ENCODE measurements at regions not wholly inside any gene's neighbourhood (a gene's known extent, or its start where the extent isn't known, plus 50 kb on each side); places are given as distances from the start of the nearest gene placed in this dataset.

GRCh38 chr18:42326752-42327151, 371.7 kb downstream of the PIK3C3 start:
- H2BK15ac ChIP-seq (ENCODE audit: low read length): no peak overlapping the region
- WGBS, 2 donors (ENCODE audit: extremely low coverage in 2 of 2, insufficient read length in 2 of 2, insufficient replicate concordance in 1 of 2): no CpG with 5 or more reads among the region's 1 CpG
- H3K27ac ChIP-seq (replicated peaks; ENCODE audit: low read length): no peak overlapping the region
- H3K4me2 ChIP-seq (ENCODE audit: insufficient read depth, low read length, poor library complexity, severe bottlenecking): no peak overlapping the region
- no peak overlapping the region for H3K4ac ChIP-seq (ENCODE audit: low read length)
- H3K18ac ChIP-seq (ENCODE audit: low read length): no peak overlapping the region
- H3K27me3 ChIP-seq (ENCODE audit: control insufficient read depth in 3 of 3, insufficient read depth in 3 of 3, low read depth in 1 of 3, low read length in 3 of 3): no peaks in the 10 kb centered on the region
- H2BK12ac ChIP-seq (ENCODE audit: low read length): no peak overlapping the region
- no peak for DNase-seq (ENCODE audit: low spot score)
- H2AK5ac ChIP-seq (ENCODE audit: low read depth, low read length): no peak overlapping the region
- H3K9me3 ChIP-seq (replicated peaks in 1 of 2; ENCODE audit: control insufficient read depth in 2 of 2, insufficient read depth in 1 of 2, low read depth in 1 of 2, low read length in 2 of 2): no peaks in the 10 kb centered on the region
- no peak overlapping the region for H3K23ac ChIP-seq (ENCODE audit: low read depth, low read length, poor library complexity)
- H2AFZ ChIP-seq (ENCODE audit: low read length): no peak overlapping the region
- no peak overlapping the region for H4K91ac ChIP-seq (ENCODE audit: low read depth, low read length, poor library complexity)
- H3K4me3 ChIP-seq (ENCODE audit: low read length in 2 of 2): no peak overlapping the region
- H3K9ac ChIP-seq (ENCODE audit: low read depth, low read length, poor library complexity): no peak overlapping the region
- no peak overlapping the region for H2BK120ac ChIP-seq (ENCODE audit: low read depth, low read length)
- H3K14ac ChIP-seq (ENCODE audit: low read length): no peak overlapping the region
- H3K36me3 ChIP-seq (replicated peaks in 1 of 2; ENCODE audit: control insufficient read depth in 2 of 2, insufficient read depth in 2 of 2, low read length in 2 of 2): no peaks in the 10 kb centered on the region
- H4K8ac ChIP-seq (ENCODE audit: low read depth, low read length): no peak overlapping the region
- no peaks in the 10 kb centered on the region for H3K4me1 ChIP-seq (ENCODE audit: control insufficient read depth in 2 of 2, insufficient read depth in 1 of 2, low read depth in 1 of 2, low read length in 2 of 2)
- H3K79me1 ChIP-seq (ENCODE audit: low read depth, low read length): no peaks in the 10 kb centered on the region
- H2BK5ac ChIP-seq (ENCODE audit: low read length): no peak overlapping the region

GRCh38 chr18:42328931-42329330, 373.9 kb downstream of the PIK3C3 start:
- no peak overlapping the region for H3K14ac ChIP-seq (ENCODE audit: low read length)
- H3K27me3 ChIP-seq (ENCODE audit: control insufficient read depth in 3 of 3, insufficient read depth in 3 of 3, low read depth in 1 of 3, low read length in 3 of 3): no peaks in the 10 kb centered on the region
- no peak overlapping the region for H2AK5ac ChIP-seq (ENCODE audit: low read depth, low read length)
- H3K18ac ChIP-seq (ENCODE audit: low read length): no peak overlapping the region
- no peaks in the 10 kb centered on the region for H3K9me3 ChIP-seq (replicated peaks in 1 of 2; ENCODE audit: control insufficient read depth in 2 of 2, insufficient read depth in 1 of 2, low read depth in 1 of 2, low read length in 2 of 2)
- H2BK15ac ChIP-seq (ENCODE audit: low read length): no peak overlapping the region
- H3K27ac ChIP-seq (replicated peaks; ENCODE audit: low read length): no peak overlapping the region
- no peak overlapping the region for H3K4me3 ChIP-seq (ENCODE audit: low read length in 2 of 2)
- no peak overlapping the region for H2AFZ ChIP-seq (ENCODE audit: low read length)
- H2BK5ac ChIP-seq (ENCODE audit: low read length): no peak overlapping the region
- no peak overlapping the region for H2BK12ac ChIP-seq (ENCODE audit: low read length)
- DNase-seq (ENCODE audit: low spot score): no peak
- no peaks in the 10 kb centered on the region for H3K4me1 ChIP-seq (ENCODE audit: control insufficient read depth in 2 of 2, insufficient read depth in 1 of 2, low read depth in 1 of 2, low read length in 2 of 2)
- H4K91ac ChIP-seq (ENCODE audit: low read depth, low read length, poor library complexity): no peak overlapping the region
- H3K79me1 ChIP-seq (ENCODE audit: low read depth, low read length): no peaks in the 10 kb centered on the region
- no peak overlapping the region for H2BK120ac ChIP-seq (ENCODE audit: low read depth, low read length)
- no peak overlapping the region for H3K9ac ChIP-seq (ENCODE audit: low read depth, low read length, poor library complexity)
- no peak overlapping the region for H3K4ac ChIP-seq (ENCODE audit: low read length)
- WGBS, 2 donors (ENCODE audit: extremely low coverage in 2 of 2, insufficient read length in 2 of 2, insufficient replicate concordance in 1 of 2): no CpG with 5 or more reads among the region's 1 CpG
- no peak overlapping the region for H3K4me2 ChIP-seq (ENCODE audit: insufficient read depth, low read length, poor library complexity, severe bottlenecking)
- H3K23ac ChIP-seq (ENCODE audit: low read depth, low read length, poor library complexity): no peak overlapping the region
- H4K8ac ChIP-seq (ENCODE audit: low read depth, low read length): no peak overlapping the region
- H3K36me3 ChIP-seq (replicated peaks in 1 of 2; ENCODE audit: control insufficient read depth in 2 of 2, insufficient read depth in 2 of 2, low read length in 2 of 2): no peaks in the 10 kb centered on the region

GRCh38 chr18:42330296-42330695, 375.3 kb downstream of the PIK3C3 start:
- WGBS, 2 donors (ENCODE audit: extremely low coverage in 2 of 2, insufficient read length in 2 of 2, insufficient replicate concordance in 1 of 2): 100% methylated on average over 1 of the region's 3 CpGs; no CpG with 5 or more reads in 1 of the 2 donors

GRCh38 chr18:42333558-42333957, 378.5 kb downstream of the PIK3C3 start:
- H2AK5ac ChIP-seq (ENCODE audit: low read depth, low read length): no peak overlapping the region
- H2BK12ac ChIP-seq (ENCODE audit: low read length): no peak overlapping the region
- peaks cover 2 to 8% of the 10 kb centered on the region in 2 donors for H3K9me3 ChIP-seq (replicated peaks in 1 of 2; ENCODE audit: control insufficient read depth in 2 of 2, insufficient read depth in 1 of 2, low read depth in 1 of 2, low read length in 2 of 2)
- no peak overlapping the region for H3K9ac ChIP-seq (ENCODE audit: low read depth, low read length, poor library complexity)
- no peaks in the 10 kb centered on the region for H3K79me1 ChIP-seq (ENCODE audit: low read depth, low read length)
- H2BK5ac ChIP-seq (ENCODE audit: low read length): no peak overlapping the region
- no CpG with 5 or more reads among the region's 3 CpGs for WGBS, 2 donors (ENCODE audit: extremely low coverage in 2 of 2, insufficient read length in 2 of 2, insufficient replicate concordance in 1 of 2)
- no peak for DNase-seq (ENCODE audit: low spot score)
- no peak overlapping the region for H4K8ac ChIP-seq (ENCODE audit: low read depth, low read length)
- no peak overlapping the region for H3K4me3 ChIP-seq (ENCODE audit: low read length in 2 of 2)
- H3K23ac ChIP-seq (ENCODE audit: low read depth, low read length, poor library complexity): no peak overlapping the region
- no peak overlapping the region for H2AFZ ChIP-seq (ENCODE audit: low read length)
- peaks cover 0 to under 1% of the 10 kb centered on the region in 2 donors for H3K4me1 ChIP-seq (ENCODE audit: control insufficient read depth in 2 of 2, insufficient read depth in 1 of 2, low read depth in 1 of 2, low read length in 2 of 2)
- no peak overlapping the region for H2BK15ac ChIP-seq (ENCODE audit: low read length)
- H3K18ac ChIP-seq (ENCODE audit: low read length): no peak overlapping the region
- no peaks in the 10 kb centered on the region for H3K36me3 ChIP-seq (replicated peaks in 1 of 2; ENCODE audit: control insufficient read depth in 2 of 2, insufficient read depth in 2 of 2, low read length in 2 of 2)
- H3K14ac ChIP-seq (ENCODE audit: low read length): no peak overlapping the region
- H4K91ac ChIP-seq (ENCODE audit: low read depth, low read length, poor library complexity): no peak overlapping the region
- no peak overlapping the region for H3K4ac ChIP-seq (ENCODE audit: low read length)
- no peaks in the 10 kb centered on the region for H3K27me3 ChIP-seq (ENCODE audit: control insufficient read depth in 3 of 3, insufficient read depth in 3 of 3, low read depth in 1 of 3, low read length in 3 of 3)
- H2BK120ac ChIP-seq (ENCODE audit: low read depth, low read length): no peak overlapping the region
- H3K27ac ChIP-seq (replicated peaks; ENCODE audit: low read length): no peak overlapping the region
- no peak overlapping the region for H3K4me2 ChIP-seq (ENCODE audit: insufficient read depth, low read length, poor library complexity, severe bottlenecking)

More at GRCh38 chr18:42330296-42330695, 375.3 kb downstream of the PIK3C3 start:
- no peak overlapping the region for H2BK12ac ChIP-seq (ENCODE audit: low read length)
- H2BK15ac ChIP-seq (ENCODE audit: low read length): no peak overlapping the region
- H3K27me3 ChIP-seq (ENCODE audit: control insufficient read depth in 3 of 3, insufficient read depth in 3 of 3, low read depth in 1 of 3, low read length in 3 of 3): no peaks in the 10 kb centered on the region
- no peak overlapping the region for H3K18ac ChIP-seq (ENCODE audit: low read length)
- H3K9me3 ChIP-seq (replicated peaks in 1 of 2; ENCODE audit: control insufficient read depth in 2 of 2, insufficient read depth in 1 of 2, low read depth in 1 of 2, low read length in 2 of 2): no peaks in the 10 kb centered on the region
- no peak overlapping the region for H3K9ac ChIP-seq (ENCODE audit: low read depth, low read length, poor library complexity)
- no peak overlapping the region for H3K4ac ChIP-seq (ENCODE audit: low read length)
- no peak overlapping the region for H3K27ac ChIP-seq (replicated peaks; ENCODE audit: low read length)
- no peaks in the 10 kb centered on the region for H3K79me1 ChIP-seq (ENCODE audit: low read depth, low read length)
- DNase-seq (ENCODE audit: low spot score): no peak
- no peaks in the 10 kb centered on the region for H3K36me3 ChIP-seq (replicated peaks in 1 of 2; ENCODE audit: control insufficient read depth in 2 of 2, insufficient read depth in 2 of 2, low read length in 2 of 2)
- no peaks in the 10 kb centered on the region for H3K4me1 ChIP-seq (ENCODE audit: control insufficient read depth in 2 of 2, insufficient read depth in 1 of 2, low read depth in 1 of 2, low read length in 2 of 2)
- H2AFZ ChIP-seq (ENCODE audit: low read length): no peak overlapping the region
- no peak overlapping the region for H2AK5ac ChIP-seq (ENCODE audit: low read depth, low read length)
- H4K8ac ChIP-seq (ENCODE audit: low read depth, low read length): no peak overlapping the region
- no peak overlapping the region for H4K91ac ChIP-seq (ENCODE audit: low read depth, low read length, poor library complexity)
- H3K23ac ChIP-seq (ENCODE audit: low read depth, low read length, poor library complexity): no peak overlapping the region
- no peak overlapping the region for H2BK5ac ChIP-seq (ENCODE audit: low read length)
- no peak overlapping the region for H3K4me2 ChIP-seq (ENCODE audit: insufficient read depth, low read length, poor library complexity, severe bottlenecking)
- no peak overlapping the region for H3K4me3 ChIP-seq (ENCODE audit: low read length in 2 of 2)
- no peak overlapping the region for H2BK120ac ChIP-seq (ENCODE audit: low read depth, low read length)
- H3K14ac ChIP-seq (ENCODE audit: low read length): no peak overlapping the region

All from neuronal stem cell (in vitro differentiated cells).